B cell (primary cell): ENCODE measurements at regions not wholly inside any gene's neighbourhood (a gene's known extent, or its start where the extent isn't known, plus 50 kb on each side); places are given as distances from the start of the nearest gene placed in this dataset.

Experiments used
- ATAC-seq: fragments of 200-7000 bp; cut with Tn5 transposase; one replicate; pipeline ENCODE4 v1.10.0; 2021; ENCODE audit warnings: low read depth, mild to moderate bottlenecking, moderate number of reproducible peaks, moderate library complexity
- CTCF ChIA-PET: fragments of 350-600 bp; sonication (Branson Sonifier 250); formaldehyde crosslinking; loops from one replicate; lab custom pipeline; 2021; ENCODE audit warnings: antibody characterized with exemption, inconsistent platforms; lab: Charles Lee
- POLR2A ChIA-PET: fragments of 350-600 bp; sonication (Branson Sonifier 250); formaldehyde crosslinking; loops from one replicate; lab custom pipeline; 2021; ENCODE audit warnings: antibody characterized with exemption; lab: Charles Lee
- DNase-seq: peaks from one replicate; pipeline ENCODE4 v3.0.0; 2013
- H2AFZ ChIP-seq: 2 replicates; pipeline ENCODE4 v1.6.1; 2012; ENCODE audit warnings: mild to moderate bottlenecking, low read depth, low read length; ENCODE audit not compliant: insufficient read depth, poor library complexity, severe bottlenecking
- H3K27ac ChIP-seq, 2 donors: 1 replicate in 1 of 2; 2 replicates in 1 of 2; pipeline ENCODE4 v1.5.1; 2012 to 2013; ENCODE audit warnings: low read length in 2 of 2, mild to moderate bottlenecking in 2 of 2, moderate library complexity in 1 of 2
- H3K27me3 ChIP-seq, 4 experiments: fragments of 200-600 bp in 1 of 4; sonication (generic) in 1 of 4; replicated peaks in 1 of 4; 1 replicate in 2 of 4; 2 replicates in 2 of 4; pipeline versions ENCODE4 v1.6.1 to v1.7.0; 2013 to 2016; ENCODE audit warnings: low read length in 3 of 4, mild to moderate bottlenecking in 2 of 4, mixed read lengths in 1 of 4, moderate library complexity in 1 of 4; ENCODE audit not compliant: insufficient read depth in 4 of 4, control insufficient read depth in 3 of 4; ENCODE audit errors: control extremely low read depth in 1 of 4
- H3K36me3 ChIP-seq, 2 experiments: replicated peaks in 1 of 2; 1 replicate in 1 of 2; 2 replicates in 1 of 2; pipeline versions ENCODE4 v1.6.1 to v1.7.1; 2013; ENCODE audit warnings: low read length in 1 of 2; ENCODE audit not compliant: insufficient read depth in 2 of 2, control insufficient read depth in 1 of 2; ENCODE audit errors: control extremely low read depth in 1 of 2, extremely low read depth in 1 of 2
- H3K4me1 ChIP-seq, 2 donors: fragments of 200-600 bp in 1 of 2; sonication (generic) in 1 of 2; 1 replicate in 1 of 2; 2 replicates in 1 of 2; pipeline versions ENCODE4 v1.5.1 to v1.6.1; 2013 to 2017; ENCODE audit warnings: low read length in 2 of 2; ENCODE audit not compliant: control insufficient read depth in 2 of 2, insufficient read depth in 2 of 2
- H3K4me2 ChIP-seq: replicated peaks from 2 replicates; pipeline ENCODE3; 2012; ENCODE audit warnings: mild to moderate bottlenecking, low read depth, low read length; ENCODE audit not compliant: poor library complexity, severe bottlenecking
- H3K4me3 ChIP-seq, 5 experiments: fragments of 200-600 bp in 1 of 5; sonication (generic) in 1 of 5; 1 replicate in 3 of 5; 2 replicates in 2 of 5; pipeline versions ENCODE4 v1.5.1 to v1.7.0; 2011 to 2016; ENCODE audit warnings: low read length in 4 of 5, mild to moderate bottlenecking in 4 of 5, low read depth in 2 of 5, control low read depth in 1 of 5, moderate library complexity in 1 of 5; ENCODE audit not compliant: insufficient read depth in 1 of 5; ENCODE audit errors: control extremely low read depth in 1 of 5, extremely low read depth in 1 of 5
- H3K79me2 ChIP-seq: fragments of 200-600 bp; sonication (generic); one replicate; pipeline ENCODE4 v1.6.0; 2016; ENCODE audit warnings: low read length; ENCODE audit not compliant: control insufficient read depth, insufficient read depth
- H3K9ac ChIP-seq: fragments of 200-600 bp; sonication (generic); 2 replicates; pipeline ENCODE4 v1.6.1; 2017; ENCODE audit warnings: mild to moderate bottlenecking, low read length, moderate library complexity
- H3K9me3 ChIP-seq, 3 donors: one replicate each; pipeline versions ENCODE4 v1.6.1 to v1.7.1; 2013; ENCODE audit warnings: low read length in 2 of 3; ENCODE audit not compliant: control insufficient read depth in 2 of 3, insufficient read depth in 1 of 3; ENCODE audit errors: control extremely low read depth in 1 of 3
- H4K20me1 ChIP-seq: 2 replicates; pipeline ENCODE4 v1.6.0; 2012; ENCODE audit warnings: mild to moderate bottlenecking, low read length; ENCODE audit not compliant: insufficient read depth, control insufficient read depth, poor library complexity, severe bottlenecking
- H3K27ac Mint-ChIP-seq: one replicate; pipeline ENCODE4 v1.8.0; 2021; ENCODE audit warnings: mixed read lengths
- H3K27me3 Mint-ChIP-seq: one replicate; pipeline ENCODE4 v1.8.0; 2021; ENCODE audit warnings: mixed read lengths
- H3K4me1 Mint-ChIP-seq: one replicate; pipeline ENCODE4 v1.8.0; 2021; ENCODE audit warnings: mixed read lengths
- H3K4me3 Mint-ChIP-seq: one replicate; pipeline ENCODE4 v1.8.0; 2021; ENCODE audit warnings: mixed read lengths
- H3K9me3 Mint-ChIP-seq: one replicate; pipeline ENCODE4 v1.8.0; 2022; ENCODE audit warnings: mixed read lengths; ENCODE audit not compliant: insufficient read depth
- CTCF ChIP-seq: fragments of 200-600 bp; IDR thresholded peaks from one replicate; pipeline ENCODE4 v1.8.0; 2022; ENCODE audit warnings: antibody characterized with exemption, mild to moderate bottlenecking
- EZH2 ChIP-seq: IDR thresholded peaks from 2 replicates; pipeline ENCODE4 v1.6.1; 2012; ENCODE audit warnings: borderline replicate concordance, low read depth, mild to moderate bottlenecking, moderate library complexity, low read length; ENCODE audit not compliant: insufficient read depth, poor library complexity, severe bottlenecking
- WGBS: methylation state at CpG from one replicate; pipeline ENCODE4 v1.1.5; 2013; ENCODE audit warnings: missing lambda C conversion rate; ENCODE audit not compliant: insufficient coverage; 5-methylcytosine and 5-hydroxymethylcytosine counted together
- intact Hi-C: fragments of 100-400 bp; cut with micrococcal nuclease; formaldehyde crosslinking; loops from one replicate; pipeline ENCODE4 v1.10.0; 2022

GRCh38 chr4:71214578-71214977 lies 124.2 kb upstream of the SLC4A4 start:
- H4K20me1 ChIP-seq: no peaks in the 10 kb centered on the region
- H3K4me2 ChIP-seq: no peak overlapping the region
- ChIA-PET CTCF (no interaction called here), POLR2A (no interaction called here)
- no peak overlapping the region for H3K9ac ChIP-seq
- no peaks in the 10 kb centered on the region for H3K27me3 ChIP-seq
- TF ChIP-seq EZH2 (no peak), CTCF (no peak)
- H3K4me3 Mint-ChIP-seq: no peak overlapping the region
- no peaks in the 10 kb centered on the region for H3K4me1 ChIP-seq
- no peaks in the 10 kb centered on the region for H3K4me1 Mint-ChIP-seq
- no peaks in the 10 kb centered on the region for H3K79me2 ChIP-seq
- no peak overlapping the region for H3K27ac ChIP-seq
- intact Hi-C loops: no loop called here
- H3K4me3 ChIP-seq: no peak overlapping the region
- no peaks in the 10 kb centered on the region for H3K9me3 ChIP-seq
- H3K36me3 ChIP-seq: no peaks in the 10 kb centered on the region
- ATAC-seq: no peak
- no peak for DNase-seq
- H3K27me3 Mint-ChIP-seq: peaks cover 12% of the 10 kb centered on the region
- H3K9me3 Mint-ChIP-seq: peaks cover 5% of the 10 kb centered on the region
- H2AFZ ChIP-seq: no peak overlapping the region
- no peak overlapping the region for H3K27ac Mint-ChIP-seq

GRCh38 chr4:71216316-71216959 lies 122.4 kb upstream of the SLC4A4 start:
- ChIA-PET POLR2A (no interaction called here), CTCF (no interaction called here)
- Histone ChIP-seq H3K27me3 (no peaks in the 10 kb centered on the region), H3K9me3 (no peaks in the 10 kb centered on the region), H3K4me1 (no peaks in the 10 kb centered on the region), H4K20me1 (no peaks in the 10 kb centered on the region), H3K36me3 (no peaks in the 10 kb centered on the region), H2AFZ (no peak overlapping the region), H3K4me3 (no peak overlapping the region), H3K79me2 (no peaks in the 10 kb centered on the region), H3K9ac (no peak overlapping the region), H3K27ac (no peak overlapping the region), H3K4me2 (no peak overlapping the region)
- H3K4me1 Mint-ChIP-seq: no peaks in the 10 kb centered on the region
- H3K27ac Mint-ChIP-seq: no peak overlapping the region
- 93% methylated on average over 3 of the region's 5 CpGs for WGBS
- TF ChIP-seq CTCF: no peak
- no peak for TF ChIP-seq EZH2
- intact Hi-C loops: no loop called here
- H3K4me3 Mint-ChIP-seq: no peak overlapping the region
- peaks cover 21% of the 10 kb centered on the region for H3K27me3 Mint-ChIP-seq
- ATAC-seq: no peak
- H3K9me3 Mint-ChIP-seq: peaks cover 5% of the 10 kb centered on the region
- DNase-seq: no peak
